Activated gamma-delta T cell treated with anti-CD3 and anti-CD28 coated beads, Interleukin-2, amount 50 U/mL, for 16 hours (primary cell): ENCODE measurements at regions not wholly inside any gene's neighbourhood (a gene's known extent, or its start where the extent isn't known, plus 50 kb on each side); places are given as distances from the start of the nearest gene placed in this dataset.
"Not testable (repeated sequence)": the region's sequence is repeated elsewhere in the genome, so short reads cannot be mapped to it uniquely, and the experiment has no call there.

Experiments used
- DNase-seq: peaks from one replicate; pipeline ENCODE4 v3.0.0-alpha.2; 2020; ENCODE audit warnings: low read depth

DNA sequence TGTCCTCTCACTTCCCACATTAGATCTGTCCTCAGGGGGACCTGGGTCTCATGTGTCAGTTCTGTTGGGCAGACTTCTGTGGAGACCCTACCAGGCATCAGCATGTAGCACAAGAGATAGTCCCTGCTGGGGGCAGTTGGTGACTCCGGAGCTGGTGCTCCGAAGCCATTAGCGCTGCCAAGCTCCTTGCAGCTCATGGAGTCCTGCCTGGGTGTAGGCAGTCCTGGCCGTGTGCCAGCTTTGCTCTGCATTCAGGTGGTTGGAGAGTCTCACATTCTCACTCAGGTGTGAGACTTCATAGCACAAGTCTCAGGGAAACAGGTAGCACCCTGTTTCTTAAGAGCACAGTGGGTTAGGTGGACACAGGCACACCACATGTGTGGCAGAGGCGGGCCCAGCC lies 202.3 kb downstream of the LIPI start:
- not testable (repeated sequence) for DNase-seq

DNA sequence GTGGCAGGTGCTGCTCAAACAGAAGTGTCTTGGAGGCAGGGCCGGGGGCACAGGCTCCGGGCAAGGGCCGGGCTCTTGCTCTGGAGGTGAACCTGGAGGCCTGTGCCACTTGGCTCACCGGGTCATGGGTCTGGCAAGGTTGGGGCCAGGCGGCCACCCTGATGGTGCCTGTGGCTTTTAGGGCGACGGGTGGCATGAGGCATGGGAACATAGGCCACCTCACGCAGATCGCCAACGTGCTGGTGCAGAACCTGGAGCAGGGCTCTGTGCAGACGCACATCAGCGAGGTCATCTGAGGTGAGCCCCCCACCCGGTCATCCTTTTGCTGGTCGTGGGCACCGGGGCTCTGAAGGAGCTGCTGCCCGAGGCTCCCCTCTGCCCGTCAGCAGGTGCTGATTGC lies 202.7 kb downstream of the LIPI start:
- DNase-seq, result not testable (repeated sequence)

- DNase-seq, result not testable (repeated sequence)
These were observed 204.6 kb downstream of the LIPI start for GRCh38 chr21:14006144-14006543.

GRCh38 chr21:13986996-13987958 lies 223.5 kb downstream of the LIPI start:
- not testable (repeated sequence) for DNase-seq

DNA sequence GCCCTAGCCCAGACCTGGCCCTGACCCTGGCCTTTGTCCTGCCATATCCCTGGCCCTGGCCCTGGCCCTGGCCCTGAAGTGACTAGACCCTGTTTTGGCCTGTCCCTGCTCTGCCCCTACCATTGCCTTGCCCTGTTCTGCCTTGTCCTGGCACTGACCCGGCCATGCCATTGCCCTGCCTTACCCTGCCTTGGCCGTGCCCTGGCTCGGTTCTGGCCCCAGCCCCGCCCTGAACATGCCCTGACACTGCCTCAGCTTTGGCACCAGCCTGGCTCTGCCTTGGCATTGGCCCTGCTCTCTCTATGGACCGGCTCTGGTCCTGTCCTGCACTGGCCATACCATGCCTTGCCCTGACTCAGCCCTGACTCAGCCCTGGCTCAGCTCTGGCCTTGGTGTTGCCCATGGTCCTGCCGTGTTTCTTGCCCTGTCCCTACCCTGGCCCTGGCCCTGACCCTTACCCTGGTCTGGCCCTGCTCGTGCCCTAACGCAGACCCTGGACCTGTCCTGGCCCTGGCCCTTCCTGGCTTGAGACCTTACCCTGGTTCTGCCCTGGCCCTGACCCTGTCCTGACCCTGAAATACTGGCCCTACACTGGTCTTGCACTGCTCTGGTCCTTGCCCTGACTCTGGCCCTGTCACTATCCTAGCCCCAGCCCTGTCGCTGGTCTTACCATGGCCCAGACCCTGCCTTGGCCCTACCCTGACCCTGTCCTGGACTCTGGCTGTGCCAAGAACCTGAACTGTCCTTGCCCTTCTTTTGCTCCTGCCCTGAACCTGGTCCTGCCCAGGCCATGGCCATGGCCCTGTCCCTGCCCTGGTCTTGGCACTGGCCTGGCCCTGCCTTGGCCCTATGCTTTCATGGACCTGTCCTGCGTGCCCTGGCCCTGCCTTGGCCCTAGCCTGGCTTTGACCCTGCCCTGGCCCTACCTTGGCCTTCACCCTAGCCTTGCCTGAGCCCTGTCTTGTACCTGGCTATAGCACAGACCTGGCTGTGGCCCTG lies 224.6 kb downstream of the LIPI start:
- not testable (repeated sequence) for DNase-seq

DNA sequence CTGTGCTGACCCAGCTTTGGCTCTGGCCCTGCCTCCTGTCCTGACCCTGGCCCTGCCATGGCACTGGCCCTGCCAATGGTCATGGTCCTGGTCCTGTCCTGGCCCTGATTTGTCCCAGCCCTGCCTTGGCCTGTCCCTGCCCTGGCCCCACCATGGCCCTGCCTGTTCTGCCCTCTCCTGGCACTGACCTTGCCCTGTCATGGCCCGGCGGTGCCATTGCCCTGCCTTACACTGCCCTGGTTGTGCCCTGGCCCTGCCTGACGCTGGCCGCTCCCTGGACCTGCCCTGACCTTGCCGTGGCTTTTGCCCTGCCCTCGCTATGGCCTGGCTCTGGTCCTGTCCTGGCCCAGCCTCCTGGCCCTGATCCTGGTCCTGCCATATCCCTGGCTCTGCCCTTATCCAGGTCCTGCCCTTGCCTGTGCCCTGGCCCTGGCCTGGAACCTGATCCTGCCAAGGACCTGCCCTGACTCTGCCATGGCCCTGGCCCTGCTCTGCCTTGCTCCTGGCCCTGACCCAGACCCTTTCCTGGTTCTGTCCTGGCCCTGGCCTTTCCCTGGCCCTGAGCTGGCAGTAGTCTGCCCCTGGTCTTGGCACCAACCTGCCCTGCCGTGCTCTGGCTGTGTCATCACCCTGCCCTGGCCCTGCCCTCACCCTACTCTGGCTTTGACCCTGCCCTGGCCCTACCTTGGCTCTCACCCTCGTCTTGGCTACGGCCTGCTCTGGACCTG lies 225.5 kb downstream of the LIPI start:
- not testable (repeated sequence) for DNase-seq

- DNase-seq, result not testable (repeated sequence)
These were observed 226.0 kb downstream of the LIPI start for GRCh38 chr21:13984728-13985127.

- not testable (repeated sequence) for DNase-seq
These were observed 229.3 kb downstream of the LIPI start for GRCh38 chr21:13981176-13982087.

DNA sequence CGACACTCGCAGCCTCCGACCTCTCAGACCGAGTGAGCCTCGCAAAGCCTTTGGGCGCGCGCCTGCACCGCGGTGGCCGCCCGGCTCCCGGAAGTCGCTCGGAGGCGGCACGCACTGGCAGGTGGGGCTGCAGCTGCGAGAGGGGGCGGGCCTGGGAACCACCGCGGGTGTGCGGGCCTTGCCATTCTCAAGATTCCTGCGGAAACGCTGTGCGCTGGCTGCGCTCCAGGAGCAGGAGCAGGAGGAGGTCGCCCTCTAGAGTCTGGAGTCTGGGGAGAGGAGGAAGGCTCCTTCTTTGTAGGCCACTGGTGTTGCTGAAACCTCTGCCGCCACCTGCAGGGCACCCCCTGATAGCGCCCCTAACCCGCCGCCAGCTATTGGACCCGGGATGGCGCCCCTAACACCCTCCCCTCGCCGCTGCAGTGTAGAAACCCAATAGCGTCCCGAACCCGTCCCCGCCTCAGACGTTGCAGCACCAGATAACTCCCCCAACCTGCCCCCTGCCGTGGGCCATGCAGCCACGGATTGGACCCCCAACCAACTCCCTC lies 230.6 kb downstream of the LIPI start:
- DNase-seq, result peak; percentile 39

DNA sequence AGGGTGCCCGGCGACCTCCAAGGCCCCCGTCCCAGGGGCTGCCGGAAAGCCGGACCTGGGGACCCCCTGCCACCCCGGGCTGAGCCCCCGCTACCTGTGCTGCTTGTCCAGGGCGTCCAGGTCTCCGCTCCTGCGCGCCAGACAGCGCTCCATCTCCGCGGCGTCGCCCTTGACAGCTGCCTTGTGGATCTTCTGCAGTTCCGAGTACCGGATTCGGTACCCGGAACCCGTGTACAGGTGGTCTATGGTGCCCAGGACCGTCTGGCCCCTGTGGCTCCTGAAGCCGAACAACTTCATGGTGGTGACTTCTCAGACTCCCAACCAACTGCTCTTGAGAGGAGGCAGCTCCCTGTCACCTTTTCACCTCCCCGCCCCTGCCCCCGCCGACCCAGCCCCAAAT lies 231.1 kb downstream of the LIPI start:
- not testable (repeated sequence) for DNase-seq

- DNase-seq, result not testable (repeated sequence)
These were observed 236.2 kb downstream of the LIPI start for GRCh38 chr21:13974582-13974981.

GRCh38 chr21:13969853-13970252 lies 240.9 kb downstream of the LIPI start:
- DNase-seq, result not testable (repeated sequence)

DNA sequence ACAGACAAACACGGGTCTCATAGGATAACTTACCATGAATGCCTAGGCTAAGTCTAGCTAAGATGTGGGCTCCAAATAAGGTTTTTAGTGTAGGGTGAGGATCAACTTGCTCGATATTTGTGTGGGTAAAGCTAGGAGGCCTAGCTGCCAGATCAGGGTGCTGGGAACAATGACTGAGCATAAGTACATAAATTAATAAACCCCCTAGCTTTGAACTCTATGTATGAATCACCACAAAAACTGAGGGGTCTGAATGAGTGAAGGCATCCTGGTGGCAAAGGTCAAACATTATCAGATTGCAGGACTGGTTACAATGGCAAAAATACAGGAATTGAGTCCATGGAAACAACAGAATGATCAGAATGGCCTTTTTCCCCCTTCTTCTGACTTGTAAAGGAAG lies 241.8 kb downstream of the LIPI start:
- DNase-seq, result not testable (repeated sequence)

GRCh38 chr21:13963259-13963658 lies 247.5 kb downstream of the LIPI start:
- not testable (repeated sequence) for DNase-seq

GRCh38 chr21:13937236-13937635 lies 273.5 kb downstream of the LIPI start:
- no peak for DNase-seq

DNA sequence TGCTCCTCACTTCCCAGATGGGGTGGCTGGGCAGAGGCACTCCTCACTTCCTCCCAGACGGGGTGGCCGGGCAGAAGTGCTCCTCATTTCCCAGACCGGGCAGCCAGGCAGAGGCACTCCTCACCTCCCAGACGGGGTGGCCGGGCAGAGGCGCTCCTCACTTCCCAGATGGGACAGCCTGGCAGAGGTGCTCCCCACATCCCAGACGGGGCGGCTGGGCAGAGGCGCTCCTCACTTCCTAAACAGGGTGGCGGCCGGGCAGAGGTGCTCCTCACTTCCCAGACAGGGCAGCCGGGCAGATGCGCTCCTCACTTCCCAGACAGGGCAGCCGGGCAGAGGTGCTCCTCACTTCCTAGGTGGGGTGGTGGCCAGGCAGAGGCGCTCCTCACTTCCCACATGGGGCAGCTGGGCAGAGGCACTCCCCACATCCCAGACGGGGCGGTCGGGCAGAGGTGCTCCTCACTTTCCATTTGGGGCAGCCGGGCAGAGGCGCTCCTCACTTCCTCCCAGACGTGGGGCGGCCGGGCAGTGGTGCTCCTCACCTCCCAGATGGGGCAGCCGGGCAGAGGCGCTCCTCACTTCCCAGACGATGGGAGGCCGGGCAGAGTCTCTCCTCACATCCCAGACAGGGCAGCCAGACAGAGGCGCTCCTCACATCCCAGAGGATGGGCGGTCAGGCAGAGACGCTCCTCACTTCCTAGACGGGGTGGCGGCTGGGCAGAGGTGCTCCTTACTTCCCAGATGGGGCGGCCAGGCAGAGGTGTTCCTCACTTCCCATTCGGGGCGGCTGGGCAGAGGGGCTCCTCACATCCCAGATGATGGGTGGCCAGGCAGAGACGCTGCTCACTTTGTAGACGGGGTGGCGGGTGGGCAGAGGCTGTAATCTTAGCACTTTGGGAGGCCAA lies 274.5 kb downstream of the LIPI start:
- DNase-seq, result not testable (repeated sequence)

GRCh38 chr21:13935396-13936032 lies 275.2 kb downstream of the LIPI start:
- DNase-seq, result not testable (repeated sequence)

DNA sequence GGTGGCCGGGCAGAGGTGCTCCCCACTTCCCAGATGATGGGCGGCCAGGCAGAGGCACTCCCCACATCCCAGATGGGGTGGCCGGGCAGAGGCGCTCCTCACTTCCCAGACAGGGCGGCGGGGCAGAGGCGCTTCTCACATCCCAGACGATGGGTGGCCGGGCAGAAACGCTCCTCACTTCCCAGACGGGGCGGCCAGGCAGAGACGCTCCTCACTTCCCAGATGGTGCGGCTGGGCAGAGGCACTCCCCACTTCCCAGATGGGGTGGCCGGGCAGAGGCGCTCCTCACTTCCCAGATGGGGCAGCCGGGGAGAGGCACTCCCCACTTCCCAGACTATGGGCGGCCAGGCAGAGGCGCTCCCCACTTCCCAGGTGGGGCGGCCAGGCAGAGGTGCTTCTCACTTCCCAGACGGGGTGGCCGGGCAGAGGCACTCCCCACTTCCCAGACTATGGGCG lies 275.8 kb downstream of the LIPI start:
- DNase-seq, result not testable (repeated sequence)
